GM19324 (cell line): ENCODE measurements at regions not wholly inside any gene's neighbourhood (a gene's known extent, or its start where the extent isn't known, plus 50 kb on each side); places are given as distances from the start of the nearest gene placed in this dataset.
"Not testable (repeated sequence)": the region's sequence is repeated elsewhere in the genome, so short reads cannot be mapped to it uniquely, and the experiment has no call there.

Experiments used
- ATAC-seq: cut with Tn5 transposase; IDR thresholded peaks from one replicate; pipeline ENCODE4 v1.9.1; 2021; ENCODE audit warnings: mild to moderate bottlenecking, moderate library complexity; ENCODE audit not compliant: unreplicated experiment, low FRiP score

- ATAC-seq, result no peak
Observed at GRCh38 chr1:221987860-221988520, 246.1 kb upstream of the DUSP10 start.

DNA sequence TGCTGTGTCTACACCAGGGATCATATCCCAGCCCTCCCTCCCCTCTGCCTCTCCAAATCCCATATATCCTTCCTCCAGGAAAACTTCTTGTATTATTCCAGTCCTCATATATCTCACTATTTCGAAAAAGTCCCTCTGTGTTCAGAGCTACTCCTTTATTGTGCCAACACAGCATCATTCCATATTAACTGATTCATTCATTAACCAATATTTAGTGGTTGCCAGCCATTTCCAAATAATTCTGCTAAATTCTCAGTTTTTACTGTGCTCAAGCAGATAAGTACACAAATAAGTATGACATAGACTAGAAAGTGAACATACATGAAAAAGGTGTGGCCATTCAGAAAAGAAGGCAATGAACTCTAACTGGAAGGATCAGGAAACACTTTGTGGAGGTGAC is 241.6 kb upstream of the DUSP10 start:
- no peak for ATAC-seq

DNA sequence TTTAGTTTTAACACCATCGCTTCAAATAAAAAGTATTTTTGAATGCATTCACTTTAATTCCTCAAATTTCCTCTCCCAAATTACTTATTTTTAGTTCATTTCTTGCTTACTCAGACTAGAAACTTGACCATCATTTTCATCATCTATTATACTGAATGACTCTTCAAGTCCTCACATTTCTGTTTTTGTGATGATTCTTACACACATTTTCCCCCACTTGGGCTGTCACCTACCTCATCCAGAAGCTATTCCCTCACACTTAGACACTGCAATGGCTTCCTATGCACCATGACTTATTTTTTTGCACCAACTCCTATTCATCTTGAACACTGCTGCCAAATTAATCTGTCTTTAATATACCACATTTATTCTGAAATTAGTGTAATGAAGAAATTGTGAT is 239.6 kb upstream of the DUSP10 start:
- ATAC-seq, result no peak

DNA sequence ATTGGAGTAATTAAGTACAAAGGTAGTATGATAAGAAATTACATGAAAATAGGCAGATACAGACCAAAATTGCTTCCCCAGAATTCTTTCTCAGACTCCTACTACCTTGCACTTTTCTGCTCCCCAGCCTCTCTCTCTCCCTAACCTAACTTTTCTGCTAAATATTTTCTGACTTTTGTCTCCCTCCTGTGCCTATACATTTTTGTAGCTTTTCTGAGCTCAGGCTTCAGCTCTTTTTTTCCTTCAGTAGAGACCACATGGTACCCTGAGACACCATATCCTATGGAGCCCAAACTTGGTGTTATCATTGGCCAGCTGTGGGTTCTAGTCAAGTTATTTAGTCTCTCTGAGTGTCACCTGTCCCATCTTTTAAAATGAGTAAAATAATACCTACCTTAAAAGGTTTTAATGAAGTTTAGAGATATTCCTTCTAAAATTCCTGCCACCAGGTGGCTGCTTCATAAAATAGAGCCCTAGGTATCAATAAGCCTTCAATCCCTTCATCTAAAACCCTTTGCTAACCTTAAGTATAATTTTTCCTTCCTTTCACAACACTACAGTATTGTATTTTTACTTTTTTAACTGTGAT is 237.6 kb upstream of the DUSP10 start:
- no peak for ATAC-seq

- ATAC-seq, result not testable (repeated sequence)
Observed at GRCh38 chr1:221978631-221979334, 236.9 kb upstream of the DUSP10 start.

GRCh38 chr1:221973787-221974186 is 231.9 kb upstream of the DUSP10 start:
- not testable (repeated sequence) for ATAC-seq

DNA sequence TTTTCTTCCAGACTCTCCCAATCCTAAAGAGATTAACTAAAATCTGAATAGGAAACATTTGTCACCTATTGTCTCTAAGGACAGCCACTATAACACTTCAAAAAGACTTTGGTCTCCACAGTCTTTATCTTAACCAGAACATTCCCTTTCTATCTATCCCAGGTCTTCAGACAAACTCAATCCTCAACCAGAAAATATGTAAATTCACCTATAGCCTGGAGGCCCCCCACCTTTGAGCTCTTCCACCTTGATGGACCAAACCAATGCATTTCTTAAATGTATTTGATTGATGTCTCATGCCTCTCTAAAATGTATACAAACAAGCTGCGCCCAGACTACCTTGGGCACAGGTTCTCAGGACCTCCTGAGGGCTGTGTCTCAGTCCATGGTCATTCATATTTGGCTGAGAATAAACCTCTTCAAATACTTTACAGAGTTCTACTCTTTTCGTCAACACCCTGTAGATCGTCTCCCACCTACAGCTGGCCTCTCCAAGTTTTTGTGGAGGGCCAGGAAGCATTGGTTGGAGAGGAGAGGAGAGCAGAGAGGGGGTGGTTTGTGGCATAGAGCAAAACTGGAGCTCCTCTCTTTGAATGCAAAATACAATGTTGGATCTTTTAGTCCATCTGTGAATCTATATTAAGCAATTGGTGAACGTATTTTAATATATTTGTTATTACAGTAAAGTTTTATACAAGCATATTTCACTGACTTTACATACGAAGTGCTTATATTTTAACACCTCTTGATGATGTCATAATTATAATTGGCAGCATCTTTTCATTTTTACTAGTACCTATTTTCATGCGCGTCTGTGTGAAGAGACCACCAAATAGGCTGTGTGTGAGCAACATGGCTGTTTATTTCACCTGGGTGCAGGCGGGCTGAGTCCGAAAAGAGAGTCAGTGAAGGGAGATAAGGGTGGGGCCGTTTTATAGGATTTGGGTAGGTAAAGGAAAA is 230.7 kb upstream of the DUSP10 start:
- no peak for ATAC-seq

DNA sequence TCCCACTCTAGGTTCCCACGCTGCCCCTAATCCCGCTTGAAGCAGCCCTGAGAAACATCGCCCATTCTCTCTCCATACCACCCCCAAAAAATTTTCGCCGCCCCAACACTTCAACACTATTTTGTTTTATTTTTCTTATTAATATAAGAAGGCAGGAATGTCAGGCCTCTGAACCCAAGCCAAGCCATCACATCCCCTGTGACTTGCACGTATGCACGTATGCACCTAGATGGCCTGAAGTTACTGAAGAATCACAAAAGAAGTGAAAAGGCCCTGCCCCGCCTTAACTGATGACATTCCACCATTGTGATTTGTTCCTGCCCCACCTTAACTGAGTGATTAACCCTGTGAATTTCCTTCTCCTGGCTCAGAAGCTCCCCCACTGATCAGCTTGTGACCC is 229.1 kb upstream of the DUSP10 start:
- ATAC-seq, result not testable (repeated sequence)

- ATAC-seq, result not testable (repeated sequence)
Observed at GRCh38 chr1:221969298-221969858, 227.5 kb upstream of the DUSP10 start.

DNA sequence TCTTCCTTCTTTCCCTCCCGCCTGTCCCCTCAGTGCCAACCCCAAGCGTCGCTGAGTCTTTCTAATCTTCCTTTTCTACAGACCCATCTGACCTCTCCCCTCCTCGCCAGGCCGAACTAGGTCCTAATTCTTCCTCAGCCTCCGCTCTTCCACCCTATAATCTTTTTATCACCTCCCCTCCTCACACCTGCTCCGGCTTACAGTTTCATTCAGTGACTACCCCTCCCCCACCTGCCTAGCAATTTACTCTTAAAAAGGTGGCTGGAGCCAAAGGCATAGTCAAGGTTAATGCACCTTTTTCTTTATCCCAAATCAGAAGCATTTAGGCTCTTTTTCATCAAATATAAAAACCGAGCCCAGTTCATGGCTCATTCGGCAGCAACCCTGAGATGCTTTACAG is 225.6 kb upstream of the DUSP10 start:
- ATAC-seq, result not testable (repeated sequence)

DNA sequence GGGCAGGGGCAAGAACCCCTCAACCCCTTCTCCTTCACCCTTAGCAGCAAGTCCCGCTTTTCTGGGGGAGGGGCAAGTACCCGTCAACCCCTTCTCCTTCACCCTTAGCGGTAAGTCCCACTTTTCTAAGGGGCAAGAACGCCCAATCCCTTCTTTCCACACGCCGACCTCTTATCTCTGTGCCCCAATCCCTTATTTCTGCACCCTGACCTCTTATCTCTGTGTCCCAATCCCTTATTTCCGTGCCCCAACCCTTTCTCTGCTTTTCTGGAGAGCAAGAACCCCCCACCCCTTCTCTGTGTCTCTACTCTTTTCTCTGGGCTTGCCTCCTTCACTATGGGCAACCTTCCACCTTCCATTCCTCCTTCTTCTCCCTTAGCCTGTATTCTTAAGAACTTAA is 225.0 kb upstream of the DUSP10 start:
- ATAC-seq, result not testable (repeated sequence)

- ATAC-seq, result not testable (repeated sequence)
Observed at GRCh38 chr1:221965891-221966290, 224.0 kb upstream of the DUSP10 start.

GRCh38 chr1:221965252-221965651 is 223.4 kb upstream of the DUSP10 start:
- ATAC-seq, result no peak

- no peak for ATAC-seq
Observed at GRCh38 chr1:221963742-221964141, 221.9 kb upstream of the DUSP10 start.

DNA sequence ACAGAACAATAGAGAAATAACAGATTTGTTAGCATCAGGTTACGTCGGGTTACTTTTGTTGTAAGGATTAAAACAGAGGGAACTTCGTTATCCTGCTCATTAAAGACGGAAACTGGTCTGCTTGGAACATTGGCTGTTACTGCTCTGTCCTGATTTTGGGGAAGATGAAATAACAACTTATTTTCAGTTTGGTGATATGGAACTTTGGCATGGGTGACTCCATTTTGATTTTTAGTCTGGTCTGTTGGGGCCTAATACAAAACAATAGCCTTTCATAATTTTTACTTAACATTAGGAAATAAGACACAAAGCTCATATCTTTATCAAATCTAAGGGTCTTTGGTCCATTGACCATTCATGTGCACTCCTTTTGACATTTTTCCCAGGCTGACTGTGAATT is 220.5 kb upstream of the DUSP10 start:
- ATAC-seq, result no peak

GRCh38 chr1:221961532-221962292 is 219.8 kb upstream of the DUSP10 start:
- peak; percentile 90 for ATAC-seq

DNA sequence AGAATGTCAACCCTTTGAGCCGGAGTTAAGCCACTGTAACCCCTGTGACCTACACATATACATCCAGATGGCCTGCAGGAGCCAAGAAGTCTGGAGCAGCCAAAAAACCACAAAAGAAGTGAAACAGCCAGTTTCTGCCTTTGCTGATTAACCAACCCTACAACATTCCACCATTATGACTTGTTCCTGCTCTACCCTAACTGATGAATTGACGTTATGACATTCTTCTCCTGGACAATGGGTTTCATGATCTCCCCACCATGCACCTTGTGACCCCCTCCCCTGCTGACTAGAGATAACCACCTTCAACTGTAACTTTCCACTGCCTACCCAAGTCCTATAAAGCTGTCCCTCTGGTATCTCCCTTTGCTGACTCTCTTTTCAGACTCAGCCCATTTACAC is 216.3 kb upstream of the DUSP10 start:
- ATAC-seq, result not testable (repeated sequence)

- not testable (repeated sequence) for ATAC-seq
Observed at GRCh38 chr1:221957350-221957749, 215.5 kb upstream of the DUSP10 start.

DNA sequence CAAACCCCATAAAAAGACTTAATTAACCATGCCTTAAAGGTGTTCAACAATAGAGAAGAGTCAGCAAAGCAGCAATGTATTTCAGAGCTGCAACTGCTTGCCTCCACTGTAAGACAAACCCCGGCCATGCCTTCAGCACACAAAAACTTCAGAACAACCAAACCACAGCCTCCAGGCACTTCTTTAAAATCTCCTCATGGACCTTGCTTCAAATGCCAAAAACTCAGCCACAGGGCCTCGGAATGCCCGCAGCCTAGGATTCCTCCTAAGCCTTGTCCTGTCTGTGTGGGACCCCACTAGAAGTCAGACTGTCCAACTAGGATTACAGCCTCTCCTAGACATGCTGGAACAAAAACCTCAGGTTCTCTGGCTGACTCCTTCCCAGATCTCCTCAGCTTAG is 208.1 kb upstream of the DUSP10 start:
- ATAC-seq, result no peak

- no peak for ATAC-seq
Observed at GRCh38 chr1:221948459-221948858, 206.6 kb upstream of the DUSP10 start.
